Hematopoietic multipotent progenitor cell (in vitro differentiated cells): ENCODE measurements at regions not wholly inside any gene's neighbourhood (a gene's known extent, or its start where the extent isn't known, plus 50 kb on each side); places are given as distances from the start of the nearest gene placed in this dataset.

ENCODE experiments used
- DNase-seq, 3 donors: peaks; one replicate each; pipeline ENCODE4 v3.0.0-alpha.2; 2011 to 2015; ENCODE audit warnings: low read depth in 2 of 3, low spot score in 2 of 3

GRCh38 chr7:80403686-80404241 is 108.1 kb downstream of the GNAT3 start:
- DNase-seq: no peak

- no peak for DNase-seq
Observed at GRCh38 chr7:80401708-80402107, 110.2 kb downstream of the GNAT3 start.

- no peak for DNase-seq
Observed at GRCh38 chr7:80393786-80394185, 118.1 kb downstream of the GNAT3 start.

GRCh38 chr7:80392229-80393169 is 119.4 kb downstream of the GNAT3 start:
- DNase-seq: peak in 2 of 3 donors; percentile 9 to 55

GRCh38 chr7:80387634-80388193 is 124.2 kb downstream of the GNAT3 start:
- no peak for DNase-seq

- DNase-seq: no peak
Observed at GRCh38 chr7:80386686-80387085, 125.2 kb downstream of the GNAT3 start.

GRCh38 chr7:80385508-80385907 is 126.4 kb downstream of the GNAT3 start:
- no peak for DNase-seq

GRCh38 chr7:80380957-80381356 is 130.9 kb downstream of the GNAT3 start:
- no peak for DNase-seq

- DNase-seq: no peak
Observed at GRCh38 chr7:80379034-80379982, 132.6 kb downstream of the GNAT3 start.

- DNase-seq: no peak
Observed at GRCh38 chr7:80374321-80374720, 137.5 kb downstream of the GNAT3 start.

GRCh38 chr7:80373429-80374032 is 138.3 kb downstream of the GNAT3 start:
- no peak for DNase-seq

GRCh38 chr7:80372415-80372814 is 139.4 kb downstream of the GNAT3 start:
- DNase-seq: no peak

- DNase-seq: no peak
Observed at GRCh38 chr7:80370587-80370986, 141.3 kb downstream of the GNAT3 start.

GRCh38 chr7:80369321-80369720 is 142.5 kb downstream of the GNAT3 start:
- DNase-seq: no peak

GRCh38 chr7:80362677-80363076 is 149.2 kb downstream of the GNAT3 start:
- peak in 1 of 3 donors; percentile 1 for DNase-seq

GRCh38 chr7:80362010-80362618 is 149.8 kb downstream of the GNAT3 start:
- DNase-seq: no peak

GRCh38 chr7:80359476-80359875 is 152.4 kb downstream of the GNAT3 start:
- DNase-seq: no peak

GRCh38 chr7:80359029-80359428 is 152.8 kb downstream of the GNAT3 start:
- DNase-seq: no peak

- DNase-seq: no peak
Observed at GRCh38 chr7:80357530-80357929, 154.3 kb downstream of the GNAT3 start.

GRCh38 chr7:80350430-80350829 is 161.4 kb downstream of the GNAT3 start:
- no peak for DNase-seq
